HG03139 (cell line): ENCODE measurements at regions not wholly inside any gene's neighbourhood (a gene's known extent, or its start where the extent isn't known, plus 50 kb on each side); places are given as distances from the start of the nearest gene placed in this dataset.

Experiments used
- ATAC-seq: cut with Tn5 transposase; IDR thresholded peaks from one replicate; pipeline ENCODE4 v1.9.1; 2021; ENCODE audit not compliant: unreplicated experiment

DNA sequence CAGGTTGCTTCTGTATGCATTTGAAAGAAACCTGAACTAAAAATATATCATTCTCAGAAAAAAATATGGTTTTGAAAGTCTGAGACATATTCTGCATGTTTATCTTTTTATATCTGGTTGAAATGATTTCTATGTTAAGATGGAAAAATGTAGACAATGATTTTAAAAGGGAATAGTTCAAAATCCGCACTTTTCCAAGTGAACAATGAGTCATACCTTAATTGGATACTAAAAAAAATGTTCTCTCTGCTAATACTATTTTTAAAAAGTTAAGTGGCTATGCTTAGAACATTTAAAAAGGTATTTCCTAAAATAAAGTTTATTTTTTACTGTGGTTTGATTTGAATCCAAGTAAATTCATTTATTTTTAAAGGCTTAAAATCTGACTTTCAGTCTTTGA is 801.4 kb downstream of the SLITRK6 start:
- no peak for ATAC-seq

DNA sequence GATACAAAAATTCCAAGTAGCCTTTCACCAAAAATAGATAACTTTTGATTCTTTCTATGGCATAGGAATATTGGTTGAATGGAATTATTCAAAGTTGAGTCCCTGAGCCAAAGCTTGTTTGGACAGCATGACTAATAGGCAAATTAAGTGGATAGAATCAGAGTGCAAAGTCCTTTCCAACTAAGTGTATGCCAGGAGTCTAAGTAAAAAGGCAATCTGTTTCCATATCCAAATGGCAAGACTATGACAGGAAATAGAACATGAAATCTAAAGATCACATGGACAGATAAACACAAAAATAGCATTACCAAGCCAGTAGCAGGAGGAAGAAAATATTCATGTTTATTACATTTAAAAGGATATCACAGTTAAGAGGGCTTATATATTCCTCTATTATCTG is 804.6 kb downstream of the SLITRK6 start:
- no peak for ATAC-seq

DNA sequence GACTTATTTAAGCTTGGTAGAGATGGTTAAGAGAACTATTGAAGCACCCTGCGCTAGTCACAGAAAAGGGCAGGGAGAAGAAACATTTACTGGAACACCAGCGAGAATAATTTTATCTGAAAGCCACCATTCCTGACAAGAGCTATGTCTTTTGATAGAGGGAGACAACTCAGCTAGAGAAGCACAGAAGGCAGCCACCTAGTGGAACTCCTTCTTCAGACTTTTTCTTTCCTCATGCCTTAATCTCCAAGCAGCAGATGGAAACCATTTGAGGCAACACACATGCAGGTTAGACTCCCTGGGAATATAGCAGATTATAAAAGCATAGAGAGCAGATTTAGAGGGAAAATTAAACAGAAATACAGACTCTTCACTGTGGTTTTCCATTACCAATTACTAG is 813.4 kb downstream of the SLITRK6 start:
- no peak for ATAC-seq

DNA sequence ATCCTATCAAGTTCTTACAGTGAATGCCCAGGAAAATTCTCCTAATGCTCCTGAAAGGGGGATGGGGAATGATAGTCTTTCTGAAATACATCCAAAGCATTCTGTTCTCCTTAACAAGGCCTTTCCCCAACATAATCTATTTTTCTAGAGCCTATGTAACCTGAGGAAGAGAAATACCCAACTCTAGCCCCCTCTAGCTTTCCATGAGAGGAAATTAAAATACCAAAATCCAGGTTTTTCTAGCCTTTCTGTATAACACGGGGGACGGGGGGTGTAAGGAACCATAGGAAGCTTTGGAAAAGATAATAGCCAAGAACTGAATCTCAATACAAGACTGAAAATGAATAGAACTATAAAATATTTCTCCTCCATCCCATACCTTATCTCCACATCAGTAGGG is 815.9 kb downstream of the SLITRK6 start:
- ATAC-seq, result no peak

DNA sequence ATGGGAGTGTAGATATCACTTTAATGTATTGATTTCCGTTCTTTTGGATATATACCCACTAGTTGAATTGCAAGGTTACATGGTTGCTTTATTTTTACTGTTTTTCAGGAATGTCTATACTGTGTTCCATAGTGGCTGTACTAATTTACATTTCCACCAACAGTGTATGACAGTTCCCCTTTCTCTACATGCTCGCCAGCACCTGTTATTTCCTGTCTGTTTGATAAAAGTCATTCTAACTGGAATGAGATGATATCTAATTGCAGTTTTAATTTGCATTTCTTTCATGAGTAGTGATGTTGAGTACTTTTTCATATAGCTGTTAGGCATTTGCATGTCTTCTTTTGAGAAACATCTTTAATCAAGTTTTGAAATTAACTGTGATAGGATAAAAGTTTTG is 818.6 kb downstream of the SLITRK6 start:
- no peak for ATAC-seq

DNA sequence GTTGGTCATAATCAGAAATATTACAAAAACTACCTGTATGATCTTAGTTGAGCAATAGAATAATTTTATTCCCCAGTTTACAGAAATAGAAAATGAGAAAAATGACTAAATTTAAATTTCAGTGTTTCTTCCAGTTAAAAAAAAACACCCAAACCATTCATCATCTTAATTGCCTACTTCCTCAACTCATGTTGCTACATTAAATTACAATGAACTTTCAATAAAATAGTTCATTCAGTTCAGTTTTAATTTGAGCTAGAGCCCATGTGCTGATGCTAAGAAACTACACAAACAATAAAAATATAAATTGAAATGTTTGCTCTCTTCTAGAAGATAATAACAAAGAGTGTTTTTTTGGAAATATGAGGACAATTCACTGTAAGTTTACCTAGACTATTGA is 820.4 kb downstream of the SLITRK6 start:
- ATAC-seq, result no peak

DNA sequence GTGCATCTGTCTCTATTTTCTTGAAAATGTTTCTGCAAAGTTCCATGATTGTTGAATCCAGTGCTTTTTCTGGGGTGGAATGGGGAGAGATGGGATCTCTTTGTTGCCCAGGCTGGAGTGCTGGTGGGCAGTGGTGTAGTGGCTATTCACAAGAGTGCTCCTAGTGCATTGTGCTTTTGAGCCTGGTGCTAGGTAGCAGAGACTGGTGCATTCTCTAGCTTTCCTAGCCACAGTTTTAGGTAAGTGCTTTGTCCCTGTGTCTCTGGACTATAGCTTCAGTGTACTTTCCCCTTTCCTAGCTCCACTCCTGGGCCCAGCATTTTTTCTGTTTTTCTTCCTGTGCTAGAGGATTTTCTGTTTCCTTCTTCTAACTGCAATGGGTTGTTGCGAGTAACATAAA is 825.6 kb downstream of the SLITRK6 start:
- no peak for ATAC-seq

DNA sequence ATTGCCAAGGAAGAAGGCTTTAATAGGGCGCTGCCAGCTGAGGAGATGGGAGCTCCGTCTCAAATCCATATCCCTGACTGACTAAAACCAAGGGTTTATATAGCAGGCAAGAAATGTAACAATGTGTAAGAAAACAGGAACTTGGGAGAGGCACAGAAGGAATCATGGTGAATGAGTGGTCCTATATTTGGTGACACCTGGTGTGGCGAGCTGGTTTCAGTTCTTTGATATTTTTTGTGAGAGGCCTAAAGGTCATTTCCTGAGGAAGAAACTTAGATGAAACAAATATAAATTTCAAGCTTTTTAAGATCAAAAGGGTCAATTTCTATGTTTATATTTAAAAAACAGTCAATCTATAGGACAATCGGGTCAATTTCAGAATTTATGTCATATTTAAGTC is 826.3 kb downstream of the SLITRK6 start:
- no peak for ATAC-seq

DNA sequence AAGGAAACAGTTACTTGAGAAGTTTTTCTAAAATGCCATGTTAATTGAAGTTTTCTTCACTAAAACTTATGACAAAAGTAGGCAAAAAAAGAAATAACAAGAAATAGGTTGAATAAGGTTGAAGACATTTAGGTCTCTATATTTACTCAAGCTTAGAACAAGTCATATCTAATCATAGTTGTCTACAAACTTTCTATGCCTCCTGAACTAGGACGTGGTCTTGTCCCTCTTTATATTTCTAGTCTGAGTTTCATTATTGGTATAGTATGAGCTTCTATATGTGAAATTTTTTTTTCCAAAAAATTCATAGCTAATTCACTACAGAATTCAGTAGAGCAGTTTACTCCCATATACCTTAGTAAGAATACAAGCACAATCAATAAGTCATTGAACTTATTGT is 836.4 kb downstream of the SLITRK6 start:
- ATAC-seq, result no peak

DNA sequence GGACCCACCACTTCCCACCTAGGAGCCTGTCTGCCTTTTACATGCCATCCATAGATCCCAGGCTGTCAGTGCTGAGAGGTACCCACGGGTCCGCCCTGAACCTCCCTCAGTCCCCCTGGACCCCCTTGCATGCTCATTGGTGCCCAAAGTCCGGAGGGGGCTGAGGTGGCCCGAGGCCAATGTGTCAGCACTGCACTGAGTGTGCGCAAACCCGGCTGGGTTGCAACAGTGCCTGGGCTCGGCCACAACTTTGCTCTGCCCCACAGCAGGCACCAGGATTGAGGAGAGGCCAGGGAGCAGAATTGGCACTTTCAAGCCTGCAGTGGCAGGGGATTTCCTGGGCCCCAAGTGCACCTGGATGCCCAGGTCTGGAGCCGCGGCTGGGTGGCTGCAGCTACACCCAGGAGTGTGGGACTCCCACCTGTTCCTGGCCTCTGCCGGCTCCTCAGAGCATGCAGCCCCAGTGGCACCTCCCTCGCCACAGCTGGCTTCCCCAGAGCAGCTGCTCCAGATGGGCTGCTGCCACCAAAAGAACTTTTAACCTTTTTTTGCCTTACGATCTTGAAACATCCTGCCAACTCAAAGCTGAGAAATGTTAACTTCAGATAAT is 837.0 kb downstream of the SLITRK6 start:
- ATAC-seq, result no peak

DNA sequence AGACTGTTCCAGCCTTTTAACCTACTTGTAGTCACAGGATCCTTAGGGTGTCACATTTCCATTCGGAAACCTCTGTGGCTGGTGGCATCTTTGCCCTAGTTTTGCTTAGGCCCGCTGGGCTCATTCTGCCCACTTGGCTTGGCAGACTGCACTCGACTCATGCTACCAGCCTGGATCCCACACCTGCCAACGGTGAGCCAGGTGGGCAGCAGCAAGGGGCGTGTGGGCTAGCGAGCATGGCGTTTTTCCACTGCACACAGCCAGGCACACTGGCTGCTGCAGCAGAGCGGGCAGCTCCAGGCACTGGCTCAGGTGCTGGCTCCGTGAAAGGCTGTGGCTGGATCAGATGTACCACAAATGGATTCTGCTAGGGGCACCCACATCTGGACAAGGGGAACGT is 838.2 kb downstream of the SLITRK6 start:
- no peak for ATAC-seq

DNA sequence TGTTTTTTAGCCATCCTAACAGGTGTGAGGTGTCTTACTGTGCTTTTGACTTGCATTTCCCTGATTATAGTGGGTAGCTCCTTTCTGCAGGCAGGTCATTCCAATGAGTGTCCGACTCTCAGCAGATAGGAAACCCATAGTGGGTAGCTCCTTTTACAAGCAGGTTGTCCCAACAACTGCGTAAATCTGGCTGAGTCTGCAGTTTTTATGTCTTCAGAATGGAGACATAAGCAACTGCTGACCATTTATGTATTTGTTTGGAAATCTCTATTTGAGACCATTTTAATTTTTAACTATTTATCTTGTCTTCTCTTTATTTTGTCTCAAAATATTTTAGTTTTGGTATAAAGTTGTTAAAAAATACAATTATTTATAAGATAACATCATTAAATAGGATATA is 839.4 kb downstream of the SLITRK6 start:
- no peak for ATAC-seq

DNA sequence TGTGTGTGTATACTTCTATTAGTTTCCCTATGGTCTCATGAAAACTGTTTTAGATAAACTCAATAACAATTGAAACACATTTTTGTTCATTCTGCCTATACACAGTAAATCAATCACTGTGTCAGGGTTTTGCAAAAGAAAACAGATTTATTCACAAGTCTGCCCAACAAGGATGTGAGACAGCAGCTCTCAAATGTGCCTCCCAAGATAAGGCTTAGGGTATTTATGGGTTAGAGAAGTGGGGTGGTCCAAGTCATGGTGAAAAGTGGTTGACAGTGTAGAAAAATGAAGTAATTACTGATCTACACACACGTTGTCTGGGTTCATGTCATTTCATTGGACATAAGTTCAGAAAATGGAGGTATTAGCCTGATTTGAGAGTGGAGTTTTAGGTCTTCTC is 844.6 kb downstream of the SLITRK6 start:
- no peak for ATAC-seq

DNA sequence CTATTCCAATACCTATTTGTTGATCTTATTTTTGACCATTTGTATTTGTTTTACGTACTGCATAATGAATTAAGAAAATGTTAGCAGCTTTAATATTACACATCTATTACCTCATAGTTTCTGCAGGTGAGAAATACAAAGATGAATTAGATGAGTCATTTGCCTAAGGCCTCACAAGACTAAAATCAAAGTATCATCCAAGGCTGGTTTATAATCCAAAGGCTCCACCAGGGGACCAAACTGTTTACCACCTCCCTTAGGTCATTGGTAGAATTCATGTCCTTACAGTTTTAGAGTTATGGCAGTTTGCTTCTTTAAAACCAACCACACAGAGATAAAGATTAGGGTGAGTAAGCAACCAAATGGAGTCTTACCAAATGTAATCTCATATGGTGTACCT is 848.1 kb downstream of the SLITRK6 start:
- ATAC-seq, result no peak

DNA sequence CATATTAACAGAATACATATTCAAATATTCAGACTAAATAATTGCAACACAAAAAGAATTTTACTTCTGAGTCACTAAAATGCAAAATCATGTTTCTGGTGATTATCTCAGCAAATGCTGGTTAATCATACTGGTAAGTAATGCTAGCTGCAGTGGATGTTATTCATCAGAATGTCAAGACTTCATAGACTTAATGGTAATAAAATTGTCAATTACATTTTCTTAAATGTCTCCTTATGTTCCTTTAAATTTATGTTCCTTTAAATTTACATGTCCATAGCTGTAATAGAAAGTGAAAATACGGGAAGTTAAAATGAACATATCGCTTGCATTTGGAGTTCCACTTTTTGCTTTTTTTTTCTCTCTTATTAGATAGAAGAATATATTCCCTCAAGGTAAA is 853.0 kb downstream of the SLITRK6 start:
- ATAC-seq, result no peak

DNA sequence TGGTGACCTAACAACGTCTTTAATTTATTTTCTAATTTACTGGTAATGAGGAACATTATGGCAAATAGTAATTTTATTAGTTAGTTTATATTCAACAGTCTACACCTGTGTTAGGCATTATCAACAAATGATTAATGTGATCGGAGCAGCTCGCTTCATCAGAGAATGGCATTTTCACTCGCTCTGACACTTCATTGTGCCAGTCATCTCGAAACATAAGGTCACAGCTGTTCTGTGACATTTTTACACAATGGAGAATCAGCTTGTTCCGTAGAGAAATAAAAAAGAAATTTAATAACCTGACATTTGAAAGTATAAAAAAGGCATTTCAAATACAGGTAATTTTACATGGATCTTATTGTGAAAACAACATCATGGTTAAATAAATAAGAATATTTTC is 858.4 kb downstream of the SLITRK6 start:
- ATAC-seq, result no peak

DNA sequence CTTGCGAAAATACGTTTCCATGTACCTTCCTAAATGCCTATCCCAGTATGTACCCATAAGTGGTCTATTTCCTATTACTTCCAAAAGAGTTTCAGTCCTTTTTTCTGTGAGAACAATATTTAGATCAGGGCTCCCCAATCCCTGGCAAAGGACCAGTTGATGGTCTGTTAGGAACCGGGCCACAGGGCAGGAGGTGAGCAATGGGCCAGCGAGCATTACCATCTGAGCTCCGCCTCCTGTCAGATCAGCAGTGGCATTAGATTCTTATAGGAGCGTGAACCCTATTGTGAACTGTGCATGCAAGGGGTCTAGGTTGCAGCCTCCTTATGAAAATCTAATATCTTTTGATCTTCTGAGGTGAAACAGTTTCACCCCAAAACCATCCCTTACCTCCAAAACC is 859.1 kb downstream of the SLITRK6 start:
- ATAC-seq, result no peak

DNA sequence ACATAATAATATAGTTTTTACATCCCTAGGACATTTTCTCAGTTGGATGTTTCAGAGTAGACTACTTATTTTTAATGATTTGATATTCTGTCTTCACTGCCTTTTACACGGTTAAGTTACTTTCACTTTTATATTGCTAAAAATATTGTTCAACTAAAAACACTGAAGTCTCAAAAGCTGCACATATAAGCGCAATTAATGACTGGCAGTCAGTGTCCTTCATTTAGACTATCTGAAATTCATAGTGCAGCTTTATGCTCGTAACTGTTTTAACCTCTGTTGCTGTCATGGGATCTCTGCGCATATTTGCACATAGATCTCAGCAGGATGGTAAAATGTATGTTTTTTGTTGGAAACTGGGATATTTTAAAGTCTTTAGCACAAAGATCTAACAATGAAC is 864.3 kb downstream of the SLITRK6 start:
- ATAC-seq, result no peak

DNA sequence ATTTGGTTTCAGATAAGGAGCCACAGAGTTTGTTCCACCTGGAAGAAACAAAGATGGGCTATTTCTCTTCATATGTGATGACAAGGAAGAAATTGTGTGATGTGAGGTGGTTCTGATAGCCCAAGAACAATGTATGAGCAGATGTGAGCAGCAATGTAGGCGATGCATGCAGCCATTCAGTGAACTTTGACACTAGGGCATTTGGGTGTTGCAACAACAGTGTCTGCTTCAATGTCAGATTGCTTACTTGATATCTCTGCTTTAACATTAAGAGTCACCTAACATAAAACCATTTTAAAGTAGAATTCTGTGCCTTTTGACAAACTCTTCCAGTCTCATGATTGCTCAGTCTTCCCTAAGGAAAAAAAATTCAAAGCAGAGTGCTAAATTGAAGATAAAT is 865.4 kb downstream of the SLITRK6 start:
- ATAC-seq, result no peak

DNA sequence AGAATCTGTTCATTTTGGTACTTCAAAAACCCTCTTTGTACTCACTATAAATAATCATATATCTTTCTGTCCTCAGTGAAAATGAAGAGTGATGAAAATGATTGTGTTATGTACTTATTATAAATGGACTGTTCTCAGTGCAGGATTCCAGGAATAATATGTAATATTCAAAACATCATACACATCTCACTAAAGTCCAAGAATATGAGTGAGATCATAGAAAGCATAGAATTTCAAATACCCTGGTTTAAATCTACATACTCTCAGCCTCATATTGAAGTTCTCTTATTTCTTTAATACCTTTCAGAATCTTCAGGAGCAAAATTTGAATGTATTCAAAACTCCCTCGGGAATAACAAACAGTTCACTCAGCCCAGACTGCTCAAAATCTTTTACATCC is 868.0 kb downstream of the SLITRK6 start:
- no peak for ATAC-seq

DNA sequence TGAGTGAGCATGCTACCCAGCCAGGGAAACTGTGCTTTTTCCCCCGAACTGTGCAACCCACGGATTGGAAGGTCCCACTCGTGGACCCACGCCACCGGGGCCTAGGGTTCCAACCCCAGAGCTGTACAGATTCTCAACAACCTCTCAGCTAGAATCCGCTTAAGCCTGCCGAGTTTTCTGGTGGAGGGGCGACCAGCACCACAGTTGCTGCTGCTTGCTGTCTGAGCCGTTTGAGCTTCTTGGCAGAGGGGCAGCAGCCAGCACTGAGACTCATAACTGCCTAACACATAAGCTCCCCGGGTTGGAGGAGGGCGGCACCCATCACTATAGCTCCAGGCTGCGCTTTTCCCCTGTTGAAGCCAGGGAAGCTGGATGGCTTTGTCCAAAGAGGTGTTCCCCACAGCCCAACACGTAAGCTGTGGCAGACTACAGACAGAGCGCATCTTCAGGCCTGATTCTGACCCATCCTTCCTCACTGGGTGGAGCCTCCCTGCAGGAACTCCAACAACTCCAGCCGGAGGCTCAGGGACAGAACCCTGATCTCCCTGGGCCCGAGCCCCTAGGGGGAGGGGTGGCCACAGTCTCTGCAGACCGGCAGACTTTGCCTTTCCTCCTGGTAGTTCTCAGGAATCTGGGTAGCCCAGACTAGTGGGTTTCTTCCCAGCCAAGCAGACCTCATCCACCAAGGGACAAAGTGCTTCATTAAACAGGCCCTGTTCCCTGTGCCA is 871.6 kb downstream of the SLITRK6 start:
- ATAC-seq, result no peak

DNA sequence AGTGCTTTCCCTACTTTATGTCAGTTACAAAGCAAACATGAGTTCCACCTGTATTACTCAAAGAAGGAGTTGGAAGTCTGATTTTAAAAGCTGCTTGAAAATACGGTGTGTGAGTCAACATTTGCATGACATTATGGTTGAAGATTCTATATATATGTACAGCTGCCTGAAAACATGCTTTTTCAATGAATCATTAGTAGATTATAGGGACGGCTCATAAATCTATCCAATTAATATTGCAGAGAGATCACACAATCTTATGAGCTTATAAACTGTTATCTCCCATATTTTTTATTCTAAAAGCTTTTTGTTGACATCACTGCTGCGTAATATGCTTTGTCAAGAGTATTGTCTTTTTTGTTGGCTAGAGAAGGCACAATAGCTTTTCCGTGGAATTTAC is 873.8 kb downstream of the SLITRK6 start:
- no peak for ATAC-seq

DNA sequence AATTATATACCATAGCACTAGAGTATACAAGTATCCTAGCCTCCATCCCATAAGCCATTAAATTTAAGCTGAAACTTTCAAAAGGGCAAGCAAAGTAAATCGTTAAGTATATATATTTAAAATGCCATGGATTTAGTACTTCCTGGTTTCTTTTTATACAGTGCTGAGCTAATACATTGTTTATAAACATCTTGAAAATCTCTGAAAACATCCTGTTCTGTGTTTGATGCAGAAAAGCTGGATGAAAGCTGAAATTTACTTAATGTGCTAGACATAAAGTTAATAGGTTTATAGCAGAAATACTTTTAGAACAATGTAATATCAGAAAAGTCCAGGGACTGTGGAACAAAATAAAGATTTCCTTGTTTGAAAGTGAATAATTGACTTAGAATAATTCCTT is 875.4 kb downstream of the SLITRK6 start:
- ATAC-seq, result no peak
